Astrocyte (in vitro differentiated cells and primary cell): ENCODE measurements at regions not wholly inside any gene's neighbourhood (a gene's known extent, or its start where the extent isn't known, plus 50 kb on each side); places are given as distances from the start of the nearest gene placed in this dataset.

Experiments
- DNase-seq: peaks from one replicate; pipeline ENCODE4 v3.0.0-alpha.2; 2010; ENCODE audit warnings: low read depth
- FAIRE-seq: peaks from 2 replicates; lab custom pipeline; 2011; peaks lifted over from hg19 to GRCh38; lab: Jason Lieb, UNC
- H2AFZ ChIP-seq: 2 replicates; pipeline ENCODE4 v1.6.0; 2012; ENCODE audit warnings: low read depth, low read length, inconsistent platforms
- H3K27ac ChIP-seq: 2 replicates; pipeline ENCODE4 v1.5.1; 2011; ENCODE audit warnings: low read depth, low read length, inconsistent platforms
- H3K27me3 ChIP-seq: 2 replicates; pipeline ENCODE4 v1.6.0; 2011; ENCODE audit warnings: low read length, inconsistent platforms; ENCODE audit not compliant: insufficient read depth
- H3K36me3 ChIP-seq: 2 replicates; pipeline ENCODE4 v1.5.1; 2011; ENCODE audit warnings: low read length, inconsistent platforms; ENCODE audit not compliant: insufficient read depth
- H3K4me1 ChIP-seq: 2 replicates; pipeline ENCODE4 v1.5.1; 2011; ENCODE audit warnings: low read length, inconsistent platforms; ENCODE audit not compliant: insufficient read depth
- H3K4me2 ChIP-seq: 2 replicates; pipeline ENCODE4 v1.6.0; 2012; ENCODE audit warnings: low read length, inconsistent platforms
- H3K4me3 ChIP-seq: 2 replicates; pipeline ENCODE4 v1.5.1; 2011; ENCODE audit warnings: low read depth, mild to moderate bottlenecking, low read length, inconsistent platforms; ENCODE audit not compliant: insufficient read depth
- H3K79me2 ChIP-seq: 2 replicates; pipeline ENCODE4 v1.6.0; 2012; ENCODE audit warnings: mild to moderate bottlenecking, low read length, inconsistent platforms; ENCODE audit not compliant: insufficient read depth
- H3K9ac ChIP-seq: 2 replicates; pipeline ENCODE4 v1.6.0; 2012; ENCODE audit warnings: mild to moderate bottlenecking, low read length, inconsistent platforms
- H3K9me3 ChIP-seq: 2 replicates; pipeline ENCODE4 v1.5.1; 2012; ENCODE audit warnings: low read depth, mild to moderate bottlenecking, low read length, inconsistent platforms; ENCODE audit not compliant: insufficient read depth
- H4K20me1 ChIP-seq: 2 replicates; pipeline ENCODE4 v1.6.0; 2012; ENCODE audit warnings: low read length, inconsistent platforms; ENCODE audit not compliant: insufficient read depth
- H3K27ac Mint-ChIP-seq: one replicate; pipeline ENCODE4 v1.8.0; 2021; ENCODE audit warnings: mild to moderate bottlenecking, mixed read lengths; ENCODE audit not compliant: unreplicated experiment
- H3K27me3 Mint-ChIP-seq: one replicate; pipeline ENCODE4 v1.8.0; 2021; ENCODE audit warnings: low read depth, mixed read lengths; ENCODE audit not compliant: unreplicated experiment
- H3K36me3 Mint-ChIP-seq: one replicate; pipeline ENCODE4 v1.8.0; 2021; ENCODE audit warnings: low read depth, mixed read lengths; ENCODE audit not compliant: unreplicated experiment
- H3K4me1 Mint-ChIP-seq: one replicate; pipeline ENCODE4 v1.8.0; 2021; ENCODE audit warnings: low read depth, mixed read lengths; ENCODE audit not compliant: unreplicated experiment
- H3K4me3 Mint-ChIP-seq: one replicate; pipeline ENCODE4 v1.8.0; 2021; ENCODE audit warnings: mild to moderate bottlenecking, moderate library complexity, mixed read lengths; ENCODE audit not compliant: unreplicated experiment
- H3K9me3 Mint-ChIP-seq: one replicate; pipeline ENCODE4 v1.8.0; 2021; ENCODE audit warnings: mild to moderate bottlenecking, mixed read lengths; ENCODE audit not compliant: unreplicated experiment
- EZH2 ChIP-seq: IDR thresholded peaks from 2 replicates; pipeline ENCODE4 v1.6.1; 2012; ENCODE audit warnings: mild to moderate bottlenecking, low read length, inconsistent platforms; ENCODE audit not compliant: insufficient read depth
- TF ChIP-seq, protein P1 (sequence below): IDR thresholded peaks from 2 replicates; pipeline ENCODE4 v1.5.1; 2011; ENCODE audit warnings: low read depth, mild to moderate bottlenecking, inconsistent platforms, low read length, moderate library complexity; ENCODE audit not compliant: insufficient read depth

DNA sequence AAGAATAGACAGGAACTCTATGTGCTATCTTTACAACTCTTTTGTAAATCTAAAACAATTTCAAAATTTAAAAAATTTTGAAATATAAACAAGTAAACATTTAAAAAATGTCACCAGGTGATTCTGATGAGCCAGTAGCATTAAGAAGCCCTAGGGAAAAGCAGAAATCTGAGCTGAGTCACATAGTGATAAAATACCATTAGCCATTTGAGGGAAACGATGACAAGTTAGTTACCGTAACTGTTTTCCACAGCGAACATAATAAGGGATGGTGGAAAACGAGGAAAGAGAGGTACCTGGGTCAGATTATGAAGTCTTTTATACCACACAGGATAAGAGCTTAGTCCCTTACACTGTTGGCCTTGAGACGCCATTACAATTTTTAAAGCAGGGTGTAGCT is 55.5 kb downstream of the PRR15 start:
- H3K27me3 Mint-ChIP-seq: no peaks in the 10 kb centered on the region
- Histone ChIP-seq H3K4me3 (no peak overlapping the region), H3K9me3 (no peaks in the 10 kb centered on the region), H3K27me3 (no peaks in the 10 kb centered on the region), H3K36me3 (no peaks in the 10 kb centered on the region), H3K4me1 (peaks cover 6% of the 10 kb centered on the region), H3K79me2 (no peaks in the 10 kb centered on the region), H3K4me2 (no peak overlapping the region), H4K20me1 (no peaks in the 10 kb centered on the region), H3K9ac (no peak overlapping the region), H3K27ac (no peak overlapping the region), H2AFZ (no peak overlapping the region)
- no peak overlapping the region for H3K27ac Mint-ChIP-seq
- peaks cover 9% of the 10 kb centered on the region for H3K4me1 Mint-ChIP-seq
- FAIRE-seq: no peak
- no peaks in the 10 kb centered on the region for H3K9me3 Mint-ChIP-seq
- no peak overlapping the region for H3K4me3 Mint-ChIP-seq
- no peak for DNase-seq
- TF ChIP-seq, protein P1, sequence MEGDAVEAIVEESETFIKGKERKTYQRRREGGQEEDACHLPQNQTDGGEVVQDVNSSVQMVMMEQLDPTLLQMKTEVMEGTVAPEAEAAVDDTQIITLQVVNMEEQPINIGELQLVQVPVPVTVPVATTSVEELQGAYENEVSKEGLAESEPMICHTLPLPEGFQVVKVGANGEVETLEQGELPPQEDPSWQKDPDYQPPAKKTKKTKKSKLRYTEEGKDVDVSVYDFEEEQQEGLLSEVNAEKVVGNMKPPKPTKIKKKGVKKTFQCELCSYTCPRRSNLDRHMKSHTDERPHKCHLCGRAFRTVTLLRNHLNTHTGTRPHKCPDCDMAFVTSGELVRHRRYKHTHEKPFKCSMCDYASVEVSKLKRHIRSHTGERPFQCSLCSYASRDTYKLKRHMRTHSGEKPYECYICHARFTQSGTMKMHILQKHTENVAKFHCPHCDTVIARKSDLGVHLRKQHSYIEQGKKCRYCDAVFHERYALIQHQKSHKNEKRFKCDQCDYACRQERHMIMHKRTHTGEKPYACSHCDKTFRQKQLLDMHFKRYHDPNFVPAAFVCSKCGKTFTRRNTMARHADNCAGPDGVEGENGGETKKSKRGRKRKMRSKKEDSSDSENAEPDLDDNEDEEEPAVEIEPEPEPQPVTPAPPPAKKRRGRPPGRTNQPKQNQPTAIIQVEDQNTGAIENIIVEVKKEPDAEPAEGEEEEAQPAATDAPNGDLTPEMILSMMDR: no peak
- no peak for TF ChIP-seq EZH2
- no peaks in the 10 kb centered on the region for H3K36me3 Mint-ChIP-seq

DNA sequence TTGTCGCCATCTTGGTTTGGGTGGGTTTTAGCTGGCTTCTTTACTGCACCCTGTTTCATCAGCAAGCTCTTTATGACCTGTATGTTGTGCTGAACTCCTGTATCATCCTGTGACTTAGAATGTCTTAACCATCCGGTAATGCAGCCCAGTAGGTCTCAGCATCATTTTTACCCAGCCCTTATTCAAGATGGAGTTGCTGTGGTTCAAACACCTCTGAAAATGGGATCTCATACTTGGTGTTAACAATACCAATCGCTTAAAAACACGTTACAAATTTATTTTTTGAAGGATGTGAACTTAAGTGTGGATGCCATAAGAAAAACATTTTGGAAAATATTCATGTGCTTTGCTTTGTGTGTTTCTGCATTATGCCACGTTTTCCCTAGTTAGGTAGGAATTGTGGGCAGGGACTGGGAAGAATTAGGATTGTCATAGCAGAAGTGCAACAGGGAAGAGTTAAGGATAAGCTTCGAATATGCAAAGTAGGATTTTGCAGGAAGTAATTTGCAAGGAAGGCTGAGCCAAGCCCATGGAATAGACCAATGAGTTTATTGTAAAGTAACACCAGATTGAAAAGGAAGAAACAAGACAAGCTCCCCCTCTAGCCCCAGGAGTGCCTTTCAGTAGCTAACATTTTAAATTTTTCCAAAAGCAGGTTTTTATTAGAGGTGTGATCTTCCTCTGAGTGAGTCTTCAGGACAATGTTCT is 56.4 kb downstream of the PRR15 start:
- Mint-ChIP-seq H3K27me3 (no peaks in the 10 kb centered on the region), H3K4me1 (peaks cover 9% of the 10 kb centered on the region), H3K36me3 (no peaks in the 10 kb centered on the region), H3K27ac (no peak overlapping the region), H3K4me3 (no peak overlapping the region), H3K9me3 (no peaks in the 10 kb centered on the region)
- H3K4me1 ChIP-seq: peaks cover 6% of the 10 kb centered on the region
- no peak overlapping the region for H3K9ac ChIP-seq
- no peak overlapping the region for H3K27ac ChIP-seq
- H3K27me3 ChIP-seq: no peaks in the 10 kb centered on the region
- no peak for DNase-seq
- FAIRE-seq: no peak
- no peak for TF ChIP-seq EZH2
- H3K4me3 ChIP-seq: no peak overlapping the region
- H2AFZ ChIP-seq: no peak overlapping the region
- H3K9me3 ChIP-seq: no peaks in the 10 kb centered on the region
- no peaks in the 10 kb centered on the region for H3K79me2 ChIP-seq
- H3K4me2 ChIP-seq: no peak overlapping the region
- no peaks in the 10 kb centered on the region for H4K20me1 ChIP-seq
- H3K36me3 ChIP-seq: no peaks in the 10 kb centered on the region

DNA sequence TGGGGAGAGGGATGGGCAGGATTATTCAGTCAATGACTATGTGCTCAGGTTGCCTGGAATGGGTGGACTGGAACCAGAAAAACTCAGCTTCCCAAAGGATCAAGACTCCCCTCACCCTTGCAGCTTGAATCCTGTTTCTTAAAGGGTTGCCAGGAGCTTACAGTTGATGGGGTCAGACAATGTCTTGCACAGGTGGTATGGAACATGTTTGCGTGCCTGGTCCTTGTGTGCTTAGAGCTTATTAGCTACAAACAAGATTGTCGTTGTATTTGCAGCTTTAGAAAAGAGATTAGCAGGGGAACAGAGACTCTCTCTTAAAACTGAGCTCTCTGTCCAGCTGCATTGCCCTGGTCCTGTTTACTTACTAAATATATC is 56.9 kb downstream of the PRR15 start:
- H2AFZ ChIP-seq: no peak overlapping the region
- Mint-ChIP-seq H3K27ac (no peak overlapping the region), H3K36me3 (no peaks in the 10 kb centered on the region), H3K9me3 (no peaks in the 10 kb centered on the region), H3K4me1 (peaks cover 9% of the 10 kb centered on the region), H3K27me3 (no peaks in the 10 kb centered on the region), H3K4me3 (no peak overlapping the region)
- H3K79me2 ChIP-seq: no peaks in the 10 kb centered on the region
- no peaks in the 10 kb centered on the region for H3K27me3 ChIP-seq
- no peak for TF ChIP-seq EZH2
- TF ChIP-seq, protein P1: no peak
- no peak overlapping the region for H3K4me3 ChIP-seq
- DNase-seq (no peak), FAIRE-seq (no peak)
- no peaks in the 10 kb centered on the region for H3K9me3 ChIP-seq
- no peaks in the 10 kb centered on the region for H4K20me1 ChIP-seq
- no peak overlapping the region for H3K27ac ChIP-seq
- H3K9ac ChIP-seq: no peak overlapping the region
- peaks cover 6% of the 10 kb centered on the region for H3K4me1 ChIP-seq
- no peaks in the 10 kb centered on the region for H3K36me3 ChIP-seq
- no peak overlapping the region for H3K4me2 ChIP-seq
